ENCODE measurements at regions not wholly inside any gene's neighbourhood (a gene's known extent, or its start where the extent isn't known, plus 50 kb on each side); places are given as distances from the start of the nearest gene placed in this dataset.

DNA sequence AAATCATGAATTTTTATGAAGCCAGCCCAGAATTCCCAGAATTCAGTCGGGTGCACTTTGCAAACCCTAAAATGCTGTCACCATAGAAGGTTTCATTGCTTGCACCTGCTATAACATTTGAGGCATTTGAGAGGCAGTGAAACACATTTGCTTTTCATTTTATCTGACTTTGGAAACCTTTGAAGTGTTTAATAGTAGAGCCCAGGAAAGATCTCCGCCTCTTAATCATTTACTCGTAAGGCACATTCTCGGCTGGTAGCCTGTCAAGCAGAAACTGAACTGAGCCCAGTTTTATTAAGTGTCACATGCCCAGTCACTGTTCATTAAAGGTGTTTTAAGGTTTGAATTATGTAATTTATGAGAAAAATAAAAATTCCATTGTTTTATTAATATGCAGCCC, 247.6 kb downstream of the EMX2 start:
- Histone ChIP-seq H3K27me3 (peaks cover 38% of the 10 kb centered on the region), H3K36me3 (no peaks in the 10 kb centered on the region), H3K4me3 (ENCODE audit: low read depth in 1 of 2, low read length in 1 of 2) (no peak overlapping the region), H3K9me3 (no peaks in the 10 kb centered on the region), H3K4me1 (ENCODE audit: control insufficient read depth in 1 of 2, insufficient read depth in 1 of 2, low read depth in 1 of 2, low read length in 1 of 2) (no peaks in the 10 kb centered on the region), H3K27ac (no peak overlapping the region)
- no peak for TF ChIP-seq CTCF (IDR thresholded peaks at IDR 0.05)

GRCh38 chr10:117790621-117791020, 248.1 kb downstream of the EMX2 start:
- Histone ChIP-seq H3K9me3 (no peaks in the 10 kb centered on the region), H3K4me3 (ENCODE audit: low read depth in 1 of 2, low read length in 1 of 2) (no peak overlapping the region), H3K27ac (no peak overlapping the region), H3K36me3 (no peaks in the 10 kb centered on the region), H3K4me1 (ENCODE audit: control insufficient read depth in 1 of 2, insufficient read depth in 1 of 2, low read depth in 1 of 2, low read length in 1 of 2) (no peaks in the 10 kb centered on the region), H3K27me3 (peaks cover 38% of the 10 kb centered on the region)
- TF ChIP-seq CTCF (IDR thresholded peaks at IDR 0.05) = no peak

GRCh38 chr10:117792214-117792613, 249.7 kb downstream of the EMX2 start:
- Histone ChIP-seq H3K36me3 (no peaks in the 10 kb centered on the region), H3K9me3 (no peaks in the 10 kb centered on the region), H3K4me1 (ENCODE audit: control insufficient read depth in 1 of 2, insufficient read depth in 1 of 2, low read depth in 1 of 2, low read length in 1 of 2) (no peaks in the 10 kb centered on the region), H3K27me3 (peaks cover 38% of the 10 kb centered on the region), H3K4me3 (ENCODE audit: low read depth in 1 of 2, low read length in 1 of 2) (no peak overlapping the region), H3K27ac (no peak overlapping the region)
- no peak for TF ChIP-seq CTCF (IDR thresholded peaks at IDR 0.05)

- H3K4me1 ChIP-seq (ENCODE audit: control insufficient read depth in 1 of 2, insufficient read depth in 1 of 2, low read depth in 1 of 2, low read length in 1 of 2) = no peaks in the 10 kb centered on the region
- no peak for TF ChIP-seq CTCF (IDR thresholded peaks at IDR 0.05)
- no peak overlapping the region for H3K4me3 ChIP-seq (ENCODE audit: low read depth in 1 of 2, low read length in 1 of 2)
- H3K36me3 ChIP-seq = no peaks in the 10 kb centered on the region
- peaks cover 35% of the 10 kb centered on the region for H3K27me3 ChIP-seq
- H3K9me3 ChIP-seq = no peaks in the 10 kb centered on the region
- no peak overlapping the region for H3K27ac ChIP-seq
Observed at GRCh38 chr10:117796130-117796745, 250.5 kb downstream of the RAB11FIP2 start.

DNA sequence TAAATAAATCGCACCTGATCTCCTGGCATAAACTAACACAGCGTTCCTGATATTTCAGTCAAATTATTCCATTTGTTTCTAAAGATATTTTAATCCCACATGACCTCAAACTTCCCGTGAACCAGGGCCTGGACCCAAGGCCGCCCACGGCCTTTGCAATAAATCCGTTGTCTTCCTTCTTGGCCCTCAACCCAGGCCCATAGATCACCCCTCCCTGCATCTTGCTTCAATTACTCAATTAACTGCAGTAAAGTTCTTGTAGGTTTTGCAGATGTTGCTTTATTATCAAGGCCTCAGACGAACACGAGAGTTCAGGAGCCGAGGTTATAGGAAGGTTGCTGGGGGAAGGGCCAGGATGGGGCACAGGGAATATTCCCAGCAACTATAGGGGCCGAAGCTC, 249.4 kb downstream of the RAB11FIP2 start:
- H3K27ac ChIP-seq = no peak overlapping the region
- H3K9me3 ChIP-seq = no peaks in the 10 kb centered on the region
- no peaks in the 10 kb centered on the region for H3K36me3 ChIP-seq
- H3K4me1 ChIP-seq (ENCODE audit: control insufficient read depth in 1 of 2, insufficient read depth in 1 of 2, low read depth in 1 of 2, low read length in 1 of 2) = no peaks in the 10 kb centered on the region
- TF ChIP-seq CTCF (IDR thresholded peaks at IDR 0.05) = no peak
- no peak overlapping the region for H3K4me3 ChIP-seq (ENCODE audit: low read depth in 1 of 2, low read length in 1 of 2)
- peaks cover 25% of the 10 kb centered on the region for H3K27me3 ChIP-seq

DNA sequence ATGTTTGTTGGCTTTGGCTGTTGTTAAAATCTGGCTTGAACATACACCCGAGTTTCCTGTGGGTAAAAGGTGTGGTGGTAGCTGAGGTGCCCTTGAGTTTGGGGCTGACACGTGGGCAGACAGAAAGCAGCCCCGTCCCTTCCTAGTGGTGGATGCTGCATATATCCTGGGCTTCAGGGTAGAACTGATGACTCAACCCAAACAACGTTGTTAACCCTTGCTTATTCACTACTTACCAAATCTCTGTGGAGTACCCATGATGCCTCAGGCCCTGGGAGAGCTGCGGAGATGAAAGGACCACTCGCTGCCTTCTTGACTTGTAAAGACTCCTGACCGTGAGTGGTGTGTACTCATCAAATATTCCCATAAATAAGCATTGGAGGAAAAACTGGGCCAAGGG, 245.1 kb downstream of the RAB11FIP2 start:
- Histone ChIP-seq H3K9me3 (no peaks in the 10 kb centered on the region), H3K36me3 (no peaks in the 10 kb centered on the region), H3K27ac (no peak overlapping the region), H3K4me1 (ENCODE audit: control insufficient read depth in 1 of 2, insufficient read depth in 1 of 2, low read depth in 1 of 2, low read length in 1 of 2) (no peaks in the 10 kb centered on the region), H3K27me3 (peaks cover 24% of the 10 kb centered on the region), H3K4me3 (ENCODE audit: low read depth in 1 of 2, low read length in 1 of 2) (no peak overlapping the region)
- TF ChIP-seq CTCF (IDR thresholded peaks at IDR 0.05) = no peak
